ENCODE measurements at regions not wholly inside any gene's neighbourhood (a gene's known extent, or its start where the extent isn't known, plus 50 kb on each side); places are given as distances from the start of the nearest gene placed in this dataset.
"Not testable (repeated sequence)": the region's sequence is repeated elsewhere in the genome, so short reads cannot be mapped to it uniquely, and the experiment has no call there.

- no peaks in the 10 kb centered on the region for H3K27me3 ChIP-seq
- H3K4me3 ChIP-seq: no peak overlapping the region
- peaks cover 10% of the 10 kb centered on the region for H3K4me1 ChIP-seq
- WGBS: 90% methylated on average over 6 of the region's 6 CpGs
- H3K27ac ChIP-seq: no peak overlapping the region
- no peaks in the 10 kb centered on the region for H3K36me3 ChIP-seq
- no peak for DNase-seq (ENCODE audit: low spot score in 2 of 2)
- TF ChIP-seq EP300 (IDR thresholded peaks at IDR 0.05): no peak
- no peak for TF ChIP-seq POLR2AphosphoS5 (IDR thresholded peaks at IDR 0.05)
- TF ChIP-seq POLR2A (IDR thresholded peaks at IDR 0.05): no peak
- TF ChIP-seq, protein P1, sequence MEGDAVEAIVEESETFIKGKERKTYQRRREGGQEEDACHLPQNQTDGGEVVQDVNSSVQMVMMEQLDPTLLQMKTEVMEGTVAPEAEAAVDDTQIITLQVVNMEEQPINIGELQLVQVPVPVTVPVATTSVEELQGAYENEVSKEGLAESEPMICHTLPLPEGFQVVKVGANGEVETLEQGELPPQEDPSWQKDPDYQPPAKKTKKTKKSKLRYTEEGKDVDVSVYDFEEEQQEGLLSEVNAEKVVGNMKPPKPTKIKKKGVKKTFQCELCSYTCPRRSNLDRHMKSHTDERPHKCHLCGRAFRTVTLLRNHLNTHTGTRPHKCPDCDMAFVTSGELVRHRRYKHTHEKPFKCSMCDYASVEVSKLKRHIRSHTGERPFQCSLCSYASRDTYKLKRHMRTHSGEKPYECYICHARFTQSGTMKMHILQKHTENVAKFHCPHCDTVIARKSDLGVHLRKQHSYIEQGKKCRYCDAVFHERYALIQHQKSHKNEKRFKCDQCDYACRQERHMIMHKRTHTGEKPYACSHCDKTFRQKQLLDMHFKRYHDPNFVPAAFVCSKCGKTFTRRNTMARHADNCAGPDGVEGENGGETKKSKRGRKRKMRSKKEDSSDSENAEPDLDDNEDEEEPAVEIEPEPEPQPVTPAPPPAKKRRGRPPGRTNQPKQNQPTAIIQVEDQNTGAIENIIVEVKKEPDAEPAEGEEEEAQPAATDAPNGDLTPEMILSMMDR (IDR thresholded peaks at IDR 0.05): no peak
- no peaks in the 10 kb centered on the region for H3K9me3 ChIP-seq
Observed at GRCh38 chr21:28063241-28064216, 929.1 kb downstream of the LTN1 start.

- 44% methylated on average over 1 of the region's 1 CpG for WGBS
- H3K4me3 ChIP-seq; H3K27me3 ChIP-seq; H3K4me1 ChIP-seq; DNase-seq (ENCODE audit: low spot score in 2 of 2); H3K27ac ChIP-seq; H3K9me3 ChIP-seq; H3K36me3 ChIP-seq: not testable (repeated sequence)
Observed at GRCh38 chr21:28052956-28053355, 939.7 kb downstream of the LTN1 start.

DNA sequence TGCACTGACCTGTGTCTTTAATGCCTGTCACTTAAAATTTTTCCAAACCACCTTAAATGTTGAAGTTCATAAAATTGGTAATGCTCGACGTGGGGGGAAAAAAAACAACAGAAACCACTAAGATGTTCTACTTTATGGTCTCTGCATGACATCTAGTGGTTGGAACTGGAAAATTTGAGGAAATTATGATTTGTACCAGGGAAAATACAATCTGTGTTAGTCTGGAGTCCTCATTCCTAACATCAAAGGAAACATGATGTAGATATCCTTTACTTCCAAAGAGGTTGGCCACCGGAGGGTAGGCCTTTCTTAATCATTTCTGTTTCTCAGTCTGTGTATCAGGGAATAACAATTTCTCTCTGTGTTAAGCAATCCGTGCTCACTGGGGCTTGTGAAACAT, 941.0 kb downstream of the LTN1 start:
- not testable (repeated sequence) for DNase-seq (ENCODE audit: low spot score in 2 of 2)

GRCh38 chr21:28035692-28036091, 957.0 kb downstream of the LTN1 start:
- H3K9me3 ChIP-seq; H3K4me1 ChIP-seq; DNase-seq (ENCODE audit: low spot score in 2 of 2); H3K4me3 ChIP-seq; H3K27me3 ChIP-seq; H3K36me3 ChIP-seq; H3K27ac ChIP-seq: not testable (repeated sequence)

More for the DNA sequence above, 941.0 kb downstream of the LTN1 start:
- H3K36me3 ChIP-seq, H3K9me3 ChIP-seq, H3K27me3 ChIP-seq, H3K27ac ChIP-seq, H3K4me3 ChIP-seq, H3K4me1 ChIP-seq: not testable (repeated sequence)
- TF ChIP-seq, protein P1 (IDR thresholded peaks at IDR 0.05): peak; percentile 32 to 54
- WGBS: 20% methylated on average over 4 of the region's 4 CpGs

- H3K9me3 ChIP-seq: peaks cover 13% of the 10 kb centered on the region
- not testable (repeated sequence) for H3K4me3 ChIP-seq; DNase-seq (ENCODE audit: low spot score in 2 of 2); H3K36me3 ChIP-seq; H3K4me1 ChIP-seq; H3K27ac ChIP-seq; H3K27me3 ChIP-seq
- 68% methylated on average over 2 of the region's 2 CpGs for WGBS
Observed at GRCh38 chr21:28034916-28035315, 957.8 kb downstream of the LTN1 start.

- not testable (repeated sequence) for H3K4me3 ChIP-seq; H3K36me3 ChIP-seq; DNase-seq (ENCODE audit: low spot score in 2 of 2); H3K27me3 ChIP-seq; H3K4me1 ChIP-seq; H3K27ac ChIP-seq
- peaks cover 14% of the 10 kb centered on the region for H3K9me3 ChIP-seq
- WGBS: 80% methylated on average over 4 of the region's 4 CpGs
Observed at GRCh38 chr21:28034334-28034733, 958.3 kb downstream of the LTN1 start.

DNA sequence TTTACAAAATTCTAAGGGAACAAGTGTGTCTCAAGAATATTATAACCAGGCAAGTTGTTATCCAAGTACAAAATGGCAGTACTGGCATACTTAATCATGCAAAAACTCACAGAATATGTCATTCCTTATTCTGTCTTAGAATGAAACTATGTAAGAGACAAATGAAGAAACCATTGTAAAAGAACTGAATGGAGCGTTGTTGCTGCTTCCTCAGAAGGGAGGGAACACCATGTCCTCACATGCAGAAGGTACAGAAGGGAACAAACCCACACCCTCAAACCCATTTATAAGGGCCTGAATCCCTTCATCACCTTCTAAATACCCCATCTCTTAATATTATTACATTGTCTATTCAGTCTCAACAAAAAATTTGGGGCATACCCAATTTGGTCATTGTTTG, 960.0 kb downstream of the LTN1 start:
- H3K9me3 ChIP-seq: peaks cover 14% of the 10 kb centered on the region

GRCh38 chr21:28031066-28031465, 961.6 kb downstream of the LTN1 start:
- H3K27me3 ChIP-seq; H3K36me3 ChIP-seq; DNase-seq (ENCODE audit: low spot score in 2 of 2); H3K27ac ChIP-seq; H3K4me3 ChIP-seq; H3K4me1 ChIP-seq: not testable (repeated sequence)
- peaks cover 14% of the 10 kb centered on the region for H3K9me3 ChIP-seq

More for the DNA sequence above, 960.0 kb downstream of the LTN1 start:
- not testable (repeated sequence) for H3K27ac ChIP-seq; H3K36me3 ChIP-seq; DNase-seq (ENCODE audit: low spot score in 2 of 2); H3K4me1 ChIP-seq; H3K27me3 ChIP-seq; H3K4me3 ChIP-seq
- 89% methylated on average over 1 of the region's 1 CpG for WGBS

Data from suprapubic skin (tissue), 4 donors.